Neural progenitor cell (in vitro differentiated cells): ENCODE measurements at regions not wholly inside any gene's neighbourhood (a gene's known extent, or its start where the extent isn't known, plus 50 kb on each side); places are given as distances from the start of the nearest gene placed in this dataset.
"Not testable (repeated sequence)": the region's sequence is repeated elsewhere in the genome, so short reads cannot be mapped to it uniquely, and the experiment has no call there.

ENCODE experiments used
- DNase-seq: peaks from one replicate; pipeline ENCODE4 v3.0.0-alpha.2; 2016; ENCODE audit warnings: low spot score
- H2AFZ ChIP-seq: fragments of 200-600 bp; sonication (generic); replicated peaks from 2 replicates; pipeline ENCODE4 v1.6.1; 2016; ENCODE audit warnings: antibody characterized with exemption
- H3F3A ChIP-seq: fragments of 200-600 bp; sonication (generic); 2 replicates; pipeline ENCODE4 v1.6.1; 2016; ENCODE audit warnings: antibody characterized with exemption, low read depth
- H3K27ac ChIP-seq: fragments of 200-600 bp; sonication (generic); 2 replicates; pipeline ENCODE4 v1.5.1; 2016; ENCODE audit warnings: mild to moderate bottlenecking
- H3K27me3 ChIP-seq: fragments of 200-600 bp; sonication (generic); 2 replicates; pipeline ENCODE4 v1.6.1; 2016; ENCODE audit warnings: mild to moderate bottlenecking, moderate library complexity
- H3K36me3 ChIP-seq: fragments of 200-600 bp; sonication (generic); 2 replicates; pipeline ENCODE4 v1.5.1; 2016
- H3K4me1 ChIP-seq: fragments of 200-600 bp; sonication (generic); 2 replicates; pipeline ENCODE4 v1.6.1; 2016; ENCODE audit warnings: mixed run types
- H3K4me2 ChIP-seq: fragments of 200-600 bp; sonication (generic); 2 replicates; pipeline ENCODE4 v1.6.1; 2016
- H3K4me3 ChIP-seq: fragments of 200-600 bp; sonication (generic); 2 replicates; pipeline ENCODE4 v1.5.1; 2016
- H3K79me2 ChIP-seq: fragments of 200-600 bp; sonication (generic); 2 replicates; pipeline ENCODE4 v1.6.1; 2016; ENCODE audit warnings: low read depth
- H3K9ac ChIP-seq: fragments of 200-600 bp; sonication (generic); 2 replicates; pipeline ENCODE4 v1.6.1; 2016
- H3K9me3 ChIP-seq: fragments of 200-600 bp; sonication (generic); 2 replicates; pipeline ENCODE4 v1.5.1; 2016; ENCODE audit warnings: low read depth
- H4K20me1 ChIP-seq: fragments of 200-600 bp; sonication (generic); 2 replicates; pipeline ENCODE4 v1.6.1; 2016; ENCODE audit warnings: low read depth
- H3K27ac Mint-ChIP-seq: 3 replicates; pipeline ENCODE4 v1.8.0; 2021; ENCODE audit warnings: mixed read lengths
- H3K27me3 Mint-ChIP-seq: 2 replicates; pipeline ENCODE4 v1.8.0; 2022; ENCODE audit warnings: low read depth, mild to moderate bottlenecking, inconsistent platforms, moderate library complexity, mixed read lengths; ENCODE audit not compliant: insufficient read depth
- H3K36me3 Mint-ChIP-seq: 3 replicates; pipeline ENCODE4 v1.8.0; 2021; ENCODE audit warnings: mixed read lengths
- H3K4me1 Mint-ChIP-seq: 3 replicates; pipeline ENCODE4 v1.8.0; 2021; ENCODE audit warnings: mixed read lengths
- H3K4me3 Mint-ChIP-seq: 3 replicates; pipeline ENCODE4 v1.8.0; 2021; ENCODE audit warnings: mild to moderate bottlenecking, moderate library complexity, mixed read lengths
- H3K9me3 Mint-ChIP-seq: 3 replicates; pipeline ENCODE4 v1.8.0; 2020; ENCODE audit warnings: mixed read lengths
- EZH2 ChIP-seq: fragments of 200-600 bp; sonication (generic); IDR thresholded peaks from 2 replicates; pipeline ENCODE4 v1.6.1; 2017; ENCODE audit warnings: antibody characterized with exemption, mild to moderate bottlenecking, moderate library complexity
- EZH2phosphoT487 ChIP-seq: fragments of 200-600 bp; sonication (generic); IDR thresholded peaks from 2 replicates; pipeline ENCODE4 v1.6.1; 2017; ENCODE audit warnings: antibody characterized with exemption
- TF ChIP-seq, protein P1 (sequence below): fragments of 200-600 bp; sonication (generic); IDR thresholded peaks from 2 replicates; pipeline ENCODE4 v1.5.1; 2017; ENCODE audit warnings: antibody characterized with exemption, mild to moderate bottlenecking

DNA sequence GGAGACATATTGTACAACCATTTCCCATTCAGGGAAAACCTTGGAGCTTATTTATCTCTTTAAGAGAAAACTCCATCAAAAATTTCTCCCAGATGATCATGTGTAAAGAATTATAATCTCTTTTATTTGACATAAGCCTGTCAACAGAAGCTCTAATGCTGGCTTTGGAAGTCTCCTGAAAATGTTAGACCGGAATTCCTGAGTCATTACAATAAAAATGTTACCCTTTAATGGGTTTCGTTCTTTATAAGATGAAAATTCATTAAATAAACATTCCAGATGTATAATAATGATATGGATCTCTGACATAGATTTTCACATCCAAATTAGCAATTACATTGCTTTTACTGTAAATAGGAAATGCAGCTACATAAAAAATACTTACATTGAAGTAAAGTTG lies 1036.4 kb downstream of the EFNA5 start:
- H3K9me3 Mint-ChIP-seq: no peaks in the 10 kb centered on the region
- Histone ChIP-seq H3F3A (no peaks in the 10 kb centered on the region), H4K20me1 (no peaks in the 10 kb centered on the region), H3K9ac (no peak overlapping the region), H3K4me2 (no peak overlapping the region), H3K9me3 (no peaks in the 10 kb centered on the region), H3K36me3 (no peaks in the 10 kb centered on the region), H3K27ac (no peak overlapping the region), H3K4me1 (no peaks in the 10 kb centered on the region), H3K27me3 (no peaks in the 10 kb centered on the region), H2AFZ (peak overlapping the region; percentile 67), H3K79me2 (no peaks in the 10 kb centered on the region), H3K4me3 (no peak overlapping the region)
- H3K27ac Mint-ChIP-seq: no peak overlapping the region
- TF ChIP-seq EZH2phosphoT487 (no peak), EZH2 (no peak)
- TF ChIP-seq, protein P1, sequence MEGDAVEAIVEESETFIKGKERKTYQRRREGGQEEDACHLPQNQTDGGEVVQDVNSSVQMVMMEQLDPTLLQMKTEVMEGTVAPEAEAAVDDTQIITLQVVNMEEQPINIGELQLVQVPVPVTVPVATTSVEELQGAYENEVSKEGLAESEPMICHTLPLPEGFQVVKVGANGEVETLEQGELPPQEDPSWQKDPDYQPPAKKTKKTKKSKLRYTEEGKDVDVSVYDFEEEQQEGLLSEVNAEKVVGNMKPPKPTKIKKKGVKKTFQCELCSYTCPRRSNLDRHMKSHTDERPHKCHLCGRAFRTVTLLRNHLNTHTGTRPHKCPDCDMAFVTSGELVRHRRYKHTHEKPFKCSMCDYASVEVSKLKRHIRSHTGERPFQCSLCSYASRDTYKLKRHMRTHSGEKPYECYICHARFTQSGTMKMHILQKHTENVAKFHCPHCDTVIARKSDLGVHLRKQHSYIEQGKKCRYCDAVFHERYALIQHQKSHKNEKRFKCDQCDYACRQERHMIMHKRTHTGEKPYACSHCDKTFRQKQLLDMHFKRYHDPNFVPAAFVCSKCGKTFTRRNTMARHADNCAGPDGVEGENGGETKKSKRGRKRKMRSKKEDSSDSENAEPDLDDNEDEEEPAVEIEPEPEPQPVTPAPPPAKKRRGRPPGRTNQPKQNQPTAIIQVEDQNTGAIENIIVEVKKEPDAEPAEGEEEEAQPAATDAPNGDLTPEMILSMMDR: no peak
- DNase-seq: no peak
- H3K4me1 Mint-ChIP-seq: no peaks in the 10 kb centered on the region
- H3K27me3 Mint-ChIP-seq: no peaks in the 10 kb centered on the region
- no peaks in the 10 kb centered on the region for H3K36me3 Mint-ChIP-seq
- no peak overlapping the region for H3K4me3 Mint-ChIP-seq

DNA sequence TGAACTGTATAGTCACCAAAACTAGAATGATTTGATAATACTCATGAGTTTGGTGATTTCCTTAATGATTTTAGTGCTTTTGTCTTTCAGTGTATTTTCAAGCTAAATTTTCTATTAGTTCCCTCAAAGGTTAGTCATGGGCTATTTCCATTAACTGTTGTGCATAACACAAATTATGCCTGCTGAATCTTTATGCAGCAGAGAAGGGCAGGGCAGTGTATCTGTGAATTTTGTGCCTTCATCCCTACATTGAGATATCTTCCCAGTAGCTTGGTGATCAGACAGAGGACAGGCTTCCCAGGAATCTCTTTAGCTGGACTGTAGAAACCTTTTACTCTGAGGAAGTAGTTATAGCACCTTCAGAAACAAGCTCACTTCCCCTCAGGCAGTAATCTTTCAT lies 1036.9 kb downstream of the EFNA5 start:
- H4K20me1 ChIP-seq: no peaks in the 10 kb centered on the region
- Mint-ChIP-seq H3K9me3 (peaks cover 1% of the 10 kb centered on the region), H3K4me1 (no peaks in the 10 kb centered on the region), H3K4me3 (no peak overlapping the region), H3K36me3 (no peaks in the 10 kb centered on the region), H3K27ac (no peak overlapping the region), H3K27me3 (no peaks in the 10 kb centered on the region)
- no peaks in the 10 kb centered on the region for H3F3A ChIP-seq
- no peak overlapping the region for H3K4me3 ChIP-seq
- no peak overlapping the region for H3K4me2 ChIP-seq
- H3K9ac ChIP-seq: no peak overlapping the region
- H3K27ac ChIP-seq: no peak overlapping the region
- H3K79me2 ChIP-seq: no peaks in the 10 kb centered on the region
- H3K9me3 ChIP-seq: no peaks in the 10 kb centered on the region
- H3K36me3 ChIP-seq: no peaks in the 10 kb centered on the region
- no peaks in the 10 kb centered on the region for H3K27me3 ChIP-seq
- no peak for DNase-seq
- peak overlapping the region; percentile 67 for H2AFZ ChIP-seq
- no peaks in the 10 kb centered on the region for H3K4me1 ChIP-seq
- TF ChIP-seq, protein P1: no peak
- TF ChIP-seq EZH2phosphoT487 (no peak), EZH2 (no peak)

DNA sequence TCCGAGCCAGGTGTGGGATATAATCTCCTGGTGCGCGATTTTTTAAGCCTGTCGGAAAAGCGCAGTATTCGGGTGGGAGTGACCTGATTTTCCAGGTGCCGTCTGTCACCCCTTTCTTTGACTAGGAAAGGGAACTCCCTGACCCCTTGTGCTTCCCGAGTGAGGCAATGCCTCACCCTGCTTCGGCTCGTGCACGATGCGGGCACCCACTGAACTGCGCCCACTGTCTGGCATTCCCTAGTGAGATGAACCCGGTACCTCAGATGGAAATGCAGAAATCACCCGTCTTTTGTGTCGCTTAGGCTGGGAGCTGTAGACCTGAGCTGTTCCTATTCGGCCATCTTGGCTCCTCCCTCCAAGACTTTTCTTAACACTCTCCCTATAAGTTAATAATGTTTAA lies 1042.3 kb downstream of the EFNA5 start:
- H3K36me3 ChIP-seq, H3F3A ChIP-seq, H3K9ac ChIP-seq, H4K20me1 ChIP-seq, H3K36me3 Mint-ChIP-seq, DNase-seq, H3K27me3 ChIP-seq, H3K9me3 ChIP-seq, H3K4me1 Mint-ChIP-seq, H3K79me2 ChIP-seq, H3K4me2 ChIP-seq, H2AFZ ChIP-seq, H3K27ac Mint-ChIP-seq, H3K27me3 Mint-ChIP-seq, H3K27ac ChIP-seq, H3K4me3 ChIP-seq, H3K4me3 Mint-ChIP-seq, H3K4me1 ChIP-seq: not testable (repeated sequence)
- H3K9me3 Mint-ChIP-seq: peaks cover 11% of the 10 kb centered on the region

DNA sequence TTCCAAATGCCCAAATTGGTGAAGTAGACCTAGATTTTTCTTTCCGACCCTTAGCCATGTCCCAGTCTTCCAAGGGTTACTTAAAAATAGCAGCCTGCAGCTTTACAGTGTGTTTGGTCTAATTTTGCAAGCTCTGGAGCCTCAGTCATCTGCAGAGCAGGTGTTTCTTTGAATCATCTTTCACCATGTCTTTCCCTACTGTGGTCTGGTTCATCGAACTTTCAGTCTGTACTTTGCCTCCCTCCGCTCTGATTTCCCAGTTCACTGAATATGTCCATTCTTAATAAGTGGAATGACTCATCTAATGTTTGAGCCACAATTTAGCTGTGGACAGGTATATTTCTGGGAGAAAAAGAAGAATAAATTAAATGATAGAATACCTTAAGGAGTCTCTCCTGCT lies 1060.7 kb downstream of the EFNA5 start:
- Histone ChIP-seq H4K20me1 (no peaks in the 10 kb centered on the region), H3K79me2 (no peaks in the 10 kb centered on the region), H3K9me3 (no peaks in the 10 kb centered on the region), H3K27me3 (no peaks in the 10 kb centered on the region), H3K4me2 (no peak overlapping the region), H3K4me1 (no peaks in the 10 kb centered on the region), H3F3A (no peaks in the 10 kb centered on the region), H3K9ac (no peak overlapping the region), H2AFZ (no peak overlapping the region), H3K27ac (no peak overlapping the region), H3K4me3 (no peak overlapping the region), H3K36me3 (no peaks in the 10 kb centered on the region)
- Mint-ChIP-seq H3K9me3 (no peaks in the 10 kb centered on the region), H3K4me3 (no peak overlapping the region), H3K4me1 (peaks cover 9% of the 10 kb centered on the region), H3K27me3 (no peaks in the 10 kb centered on the region), H3K27ac (no peak overlapping the region), H3K36me3 (no peaks in the 10 kb centered on the region)
- no peak for TF ChIP-seq EZH2phosphoT487
- TF ChIP-seq EZH2: no peak
- TF ChIP-seq, protein P1: no peak
- no peak for DNase-seq
